Epithelial cell of proximal tubule (primary cell): ENCODE measurements at regions not wholly inside any gene's neighbourhood (a gene's known extent, or its start where the extent isn't known, plus 50 kb on each side); places are given as distances from the start of the nearest gene placed in this dataset.

Experiments used
- DNase-seq: peaks from one replicate; pipeline ENCODE4 v3.0.0-alpha.2; 2011; ENCODE audit warnings: low read depth
- H3K4me3 ChIP-seq: 2 replicates; pipeline ENCODE4 v1.5.1; 2011; ENCODE audit warnings: low read depth, mild to moderate bottlenecking, low read length
- CTCF ChIP-seq: conservative IDR thresholded peaks from 2 replicates; pipeline ENCODE4 v1.5.1; 2012; ENCODE audit warnings: low read depth, mild to moderate bottlenecking, low read length

DNA sequence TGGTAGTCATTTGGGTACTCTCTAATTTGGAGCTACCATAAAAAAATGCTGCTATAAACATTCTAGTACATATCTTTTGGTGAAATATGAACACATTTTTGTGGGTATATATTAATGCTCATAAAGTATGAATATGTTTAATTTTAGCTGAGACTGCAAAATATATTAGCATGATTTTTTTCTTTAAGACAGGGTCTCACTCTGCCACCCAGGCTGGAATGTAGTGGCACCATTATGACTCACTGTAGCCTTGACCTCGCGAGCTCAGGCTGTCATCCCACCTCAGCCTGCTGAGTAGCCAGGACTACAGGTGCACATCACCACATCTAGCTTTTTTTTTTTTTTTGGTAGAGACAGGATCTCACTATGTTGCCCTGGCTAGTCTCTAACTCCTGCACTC, 371.7 kb downstream of the SOX9 start:
- TF ChIP-seq CTCF = no peak
- DNase-seq = no peak
- no peak overlapping the region for H3K4me3 ChIP-seq

DNA sequence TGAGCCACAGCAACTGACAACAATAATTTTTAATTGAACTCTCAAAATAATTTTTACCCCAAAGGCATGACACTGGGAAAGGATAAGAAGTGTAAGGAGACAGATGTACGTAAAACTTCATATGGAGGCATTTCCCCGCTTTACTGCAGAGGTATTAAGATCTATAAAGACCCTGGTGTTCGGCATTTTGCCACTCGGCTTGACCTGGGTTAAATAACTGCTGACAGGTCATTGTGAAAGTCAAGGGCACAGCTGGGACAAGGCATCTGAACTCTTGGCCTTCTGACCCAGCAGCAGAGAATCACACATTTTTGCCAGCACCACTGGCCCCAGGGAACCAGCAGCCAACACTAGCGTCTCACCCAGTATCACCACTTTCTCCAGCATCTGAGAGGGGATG, 372.1 kb downstream of the SOX9 start:
- no peak for TF ChIP-seq CTCF
- no peak overlapping the region for H3K4me3 ChIP-seq
- no peak for DNase-seq

GRCh38 chr17:72494566-72494965, 373.7 kb downstream of the SOX9 start:
- no peak for TF ChIP-seq CTCF
- DNase-seq = no peak
- H3K4me3 ChIP-seq = no peak overlapping the region

GRCh38 chr17:72496461-72496860, 375.6 kb downstream of the SOX9 start:
- DNase-seq = no peak
- H3K4me3 ChIP-seq = no peak overlapping the region
- TF ChIP-seq CTCF = no peak

DNA sequence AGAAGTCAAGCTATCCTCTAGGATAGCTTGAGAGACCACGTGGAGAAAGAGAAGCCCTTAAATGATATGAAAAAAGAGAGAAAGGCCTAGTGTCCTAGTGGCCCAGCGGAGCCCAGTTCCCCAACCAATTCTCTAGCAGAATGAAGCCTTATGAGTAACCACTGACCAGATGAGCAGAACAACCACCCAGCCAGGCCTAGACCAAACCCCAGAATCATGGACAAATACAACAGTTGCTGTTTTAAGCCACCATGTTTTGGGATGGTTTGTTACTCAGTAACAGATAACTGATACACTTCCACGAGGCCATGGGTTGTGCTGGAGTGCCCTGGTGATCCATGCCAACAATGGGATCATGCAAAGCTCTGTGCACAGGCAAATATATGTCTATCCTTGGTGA, 377.1 kb downstream of the SOX9 start:
- no peak for TF ChIP-seq CTCF
- H3K4me3 ChIP-seq = no peak overlapping the region
- no peak for DNase-seq

GRCh38 chr17:72498364-72499210, 377.8 kb downstream of the SOX9 start:
- no peak for DNase-seq
- no peak for TF ChIP-seq CTCF
- no peak overlapping the region for H3K4me3 ChIP-seq
